OCI-LY7 (cell line): ENCODE measurements at regions not wholly inside any gene's neighbourhood (a gene's known extent, or its start where the extent isn't known, plus 50 kb on each side); places are given as distances from the start of the nearest gene placed in this dataset.

Experiments used
- BruUV-seq: library from RNA; stranded (reverse); fragments of 400-500 nt; replicated peaks from 2 replicates; lab custom pipeline; 2021; lab: Mats Ljungman, UMichigan
- CTCF ChIA-PET: fragments of 300-600 bp; sonication (Branson Sonifier 250); formaldehyde crosslinking; loops from one replicate; lab custom pipeline; 2022; ENCODE audit warnings: antibody characterized with exemption; ENCODE audit not compliant: unreplicated experiment; lab: Charles Lee
- POLR2A ChIA-PET: fragments of 300-600 bp; sonication (Branson Sonifier 250); formaldehyde crosslinking; loops from one replicate; lab custom pipeline; 2022; ENCODE audit warnings: antibody characterized with exemption; lab: Charles Lee
- DNase-seq: peaks from one replicate; pipeline ENCODE4 v3.0.0-alpha.2; 2015; ENCODE audit warnings: low spot score
- H2AFZ ChIP-seq: fragments of 200-600 bp; sonication (generic), shearing (Covaris generic); 2 replicates; pipeline ENCODE4 v1.6.1; 2014; ENCODE audit warnings: mild to moderate bottlenecking, antibody characterized with exemption, low read length, moderate library complexity
- H3K27ac ChIP-seq: fragments of 200-600 bp; sonication (generic); 2 replicates; pipeline ENCODE4 v1.5.1; 2014; ENCODE audit warnings: mixed run types, low read depth, mild to moderate bottlenecking, moderate library complexity, low read length, inconsistent platforms; ENCODE audit not compliant: poor library complexity, severe bottlenecking
- H3K36me3 ChIP-seq: fragments of 200-600 bp; sonication (generic); 2 replicates; pipeline ENCODE4 v1.6.1; 2014; ENCODE audit warnings: mild to moderate bottlenecking, antibody characterized with exemption, low read length, moderate library complexity, mixed read lengths; ENCODE audit not compliant: insufficient read depth
- H3K4me1 ChIP-seq: fragments of 200-600 bp; sonication (generic); 2 replicates; pipeline ENCODE4 v1.5.1; 2014; ENCODE audit warnings: mild to moderate bottlenecking, low read length; ENCODE audit not compliant: insufficient read depth, poor library complexity, severe bottlenecking
- H3K4me2 ChIP-seq: fragments of 200-600 bp; sonication (generic); 2 replicates; pipeline ENCODE4 v1.6.1; 2014; ENCODE audit warnings: mild to moderate bottlenecking, low read length
- H3K4me3 ChIP-seq: fragments of 200-600 bp; sonication (generic); 2 replicates; pipeline ENCODE4 v1.5.1; 2014; ENCODE audit warnings: mild to moderate bottlenecking, low read depth, low read length; ENCODE audit not compliant: poor library complexity, severe bottlenecking
- H3K79me2 ChIP-seq: fragments of 200-600 bp; sonication (generic); 2 replicates; pipeline ENCODE4 v1.6.1; 2016; ENCODE audit warnings: low read depth, mild to moderate bottlenecking, low read length, moderate library complexity, mixed read lengths; ENCODE audit not compliant: insufficient read depth
- H3K9me2 ChIP-seq: fragments of 200-600 bp; sonication (generic); 2 replicates; pipeline ENCODE4 v1.6.1; 2016; ENCODE audit warnings: mild to moderate bottlenecking, low read length, mixed read lengths; ENCODE audit not compliant: insufficient read depth
- H3K9me3 ChIP-seq: fragments of 200-600 bp; sonication (generic); 2 replicates; pipeline ENCODE4 v1.6.1; 2014; ENCODE audit warnings: mild to moderate bottlenecking, mixed run types, low read length, mixed read lengths
- H4K20me1 ChIP-seq: fragments of 200-600 bp; sonication (generic); 2 replicates; pipeline ENCODE4 v1.6.1; 2014; ENCODE audit warnings: mild to moderate bottlenecking, antibody characterized with exemption, low read length, moderate library complexity, mixed read lengths; ENCODE audit not compliant: insufficient read depth
- CTCF ChIP-seq: fragments of 200-600 bp; sonication (generic); conservative IDR thresholded peaks from 2 replicates; pipeline ENCODE4 v1.5.1; 2014; ENCODE audit warnings: mild to moderate bottlenecking, antibody characterized with exemption, low read length, moderate library complexity, mixed read lengths
- EZH2phosphoT487 ChIP-seq: fragments of 200-600 bp; sonication (generic); IDR thresholded peaks from 2 replicates; pipeline ENCODE4 v1.6.1; 2018; ENCODE audit warnings: low read depth, borderline replicate concordance, mild to moderate bottlenecking, mixed run types, antibody characterized with exemption, low read length, moderate library complexity, mixed read lengths
- intact Hi-C: fragments of 100-400 bp; cut with micrococcal nuclease; formaldehyde crosslinking; loops from one replicate; pipeline ENCODE4 v1.10.0; 2022; ENCODE audit not compliant: unreplicated experiment

DNA sequence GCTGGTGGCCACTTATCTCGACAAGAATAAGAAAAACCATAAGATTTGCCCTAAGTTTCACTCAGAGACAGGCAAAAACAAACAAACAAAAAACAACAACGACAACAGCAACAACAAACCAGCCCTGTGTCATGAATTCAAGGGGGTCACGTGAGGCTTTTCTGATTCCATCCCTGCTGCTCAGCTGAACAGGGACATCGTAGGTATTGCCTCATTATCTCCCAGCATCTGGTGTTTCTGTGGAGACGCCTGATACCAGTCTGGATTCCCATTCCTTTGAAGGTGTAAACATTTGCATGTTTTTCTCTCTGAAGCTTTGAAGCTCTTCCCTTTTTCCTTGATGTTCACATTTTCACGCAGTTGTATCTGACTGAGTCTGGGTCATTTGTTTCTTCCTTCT is 117.4 kb downstream of the KCNF1 start:
- intact Hi-C loops: no loop called here
- TF ChIP-seq EZH2phosphoT487 (no peak), CTCF (no peak)
- Histone ChIP-seq H3K9me2 (no peaks in the 10 kb centered on the region), H3K36me3 (no peaks in the 10 kb centered on the region), H4K20me1 (no peaks in the 10 kb centered on the region), H3K27ac (no peak overlapping the region), H3K4me3 (no peak overlapping the region), H2AFZ (no peak overlapping the region), H3K9me3 (no peaks in the 10 kb centered on the region), H3K4me1 (no peaks in the 10 kb centered on the region), H3K4me2 (no peak overlapping the region), H3K79me2 (no peaks in the 10 kb centered on the region)
- ChIA-PET CTCF (no interaction called here), POLR2A (interaction anchor here (0.7 kb wide), 1 partner anchor 19 kb away, joined by 4 read pairs; no protein-coding TSS in a partner anchor)
- DNase-seq: no peak
- BruUV-seq: no TSS peak

DNA sequence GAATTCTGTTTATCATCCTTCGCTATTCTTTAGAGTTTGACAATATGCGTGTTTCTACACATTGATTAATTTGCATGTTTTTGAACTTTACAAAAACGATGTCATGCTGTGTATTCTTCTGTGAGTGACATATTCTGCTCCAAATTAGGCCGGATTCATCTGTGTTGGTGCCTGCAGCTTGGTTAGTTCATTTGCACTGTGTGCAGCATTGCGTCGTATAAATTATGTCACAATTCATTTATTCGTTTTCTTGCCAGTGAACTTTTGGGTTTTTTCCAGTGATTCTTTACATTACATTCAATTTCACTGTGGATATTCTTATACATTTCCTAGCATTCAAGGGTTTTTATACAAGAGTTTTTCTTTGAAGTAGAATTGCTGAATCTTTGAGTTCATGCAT is 118.3 kb downstream of the KCNF1 start:
- POLR2A ChIA-PET: no interaction called here
- CTCF ChIA-PET: no interaction called here
- no peaks in the 10 kb centered on the region for H3K9me2 ChIP-seq
- no peak overlapping the region for H3K27ac ChIP-seq
- H2AFZ ChIP-seq: no peak overlapping the region
- H3K4me2 ChIP-seq: no peak overlapping the region
- BruUV-seq: no TSS peak
- DNase-seq: no peak
- intact Hi-C loops: no loop called here
- H3K4me3 ChIP-seq: no peak overlapping the region
- no peaks in the 10 kb centered on the region for H3K36me3 ChIP-seq
- TF ChIP-seq CTCF (no peak), EZH2phosphoT487 (no peak)
- no peaks in the 10 kb centered on the region for H3K9me3 ChIP-seq
- no peaks in the 10 kb centered on the region for H3K4me1 ChIP-seq
- H4K20me1 ChIP-seq: no peaks in the 10 kb centered on the region
- H3K79me2 ChIP-seq: no peaks in the 10 kb centered on the region

- CTCF ChIA-PET: no interaction called here
- DNase-seq: no peak
- Histone ChIP-seq H4K20me1 (no peaks in the 10 kb centered on the region), H3K4me1 (no peaks in the 10 kb centered on the region), H2AFZ (no peak overlapping the region), H3K4me2 (no peak overlapping the region), H3K79me2 (no peaks in the 10 kb centered on the region), H3K27ac (no peak overlapping the region), H3K36me3 (no peaks in the 10 kb centered on the region), H3K9me2 (no peaks in the 10 kb centered on the region), H3K9me3 (no peaks in the 10 kb centered on the region), H3K4me3 (no peak overlapping the region)
- TF ChIP-seq EZH2phosphoT487 (no peak), CTCF (no peak)
- no TSS peak for BruUV-seq
- intact Hi-C loops: no loop called here
- POLR2A ChIA-PET: interaction anchor here (0.8 kb wide), 1 partner anchor 10 kb away, joined by 3 read pairs; no protein-coding TSS in a partner anchor
These were observed 119.2 kb downstream of the KCNF1 start for GRCh38 chr2:11030909-11031308.
